ENCODE measurements at regions not wholly inside any gene's neighbourhood (a gene's known extent, or its start where the extent isn't known, plus 50 kb on each side); places are given as distances from the start of the nearest gene placed in this dataset.

DNA sequence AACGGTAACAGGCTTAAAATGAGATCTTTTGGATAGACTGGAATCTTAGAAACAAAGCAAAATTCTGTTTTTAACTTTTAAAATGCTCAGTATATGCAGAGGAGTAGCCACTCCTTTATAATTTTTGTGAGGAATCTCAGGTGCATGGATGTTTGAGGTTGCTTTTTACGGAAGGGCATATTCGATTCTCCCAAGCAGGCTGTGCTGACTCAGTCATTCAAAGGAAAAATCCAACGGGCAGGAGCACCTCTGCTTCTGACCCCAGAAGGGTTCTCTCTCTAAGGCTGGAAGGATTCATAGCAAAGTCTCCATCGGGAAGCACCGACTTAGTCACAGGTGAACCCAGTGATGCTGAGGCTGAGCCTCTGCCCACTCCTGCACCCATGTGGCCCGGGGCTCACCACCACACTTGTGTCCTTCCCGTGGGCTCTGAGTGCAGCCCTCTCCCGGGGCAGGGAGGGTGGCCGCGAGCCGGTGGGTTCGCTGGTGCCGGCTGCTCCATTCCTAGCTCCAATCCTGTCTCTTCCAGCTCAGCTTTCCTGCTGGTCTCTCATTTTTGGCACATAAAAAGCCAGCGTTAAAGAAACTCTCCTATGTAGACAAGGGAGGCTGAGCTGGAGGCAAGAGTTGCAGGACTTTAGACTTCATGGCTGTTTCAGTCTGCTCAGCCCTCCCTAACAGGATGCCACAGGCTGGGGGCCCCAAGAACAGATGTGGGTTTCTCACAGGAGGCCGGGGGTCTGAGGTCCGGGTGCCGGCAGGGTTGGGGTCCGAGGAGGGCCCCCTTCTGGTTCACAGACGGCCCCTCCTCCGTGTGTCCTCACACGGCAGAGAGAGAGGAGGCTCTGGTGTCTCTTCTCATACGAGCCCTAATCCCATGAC is 135.6 kb upstream of the LPCAT1 start:
- TF ChIP-seq MAX (IDR thresholded peaks at IDR 0.05) (no peak), NFIC (IDR thresholded peaks at IDR 0.05) (no peak), EP300 (IDR thresholded peaks at IDR 0.05; ENCODE audit: borderline replicate concordance) (no peak), TEAD4 (IDR thresholded peaks at IDR 0.05) (no peak), ZBTB7A (IDR thresholded peaks at IDR 0.05; ENCODE audit: low read depth) (no peak), TAF1 (IDR thresholded peaks at IDR 0.05; ENCODE audit: low read depth) (no peak), RAD21 (IDR thresholded peaks at IDR 0.05; ENCODE audit: low read depth) (no peak), USF1 (IDR thresholded peaks at IDR 0.05) (no peak), TCF12 (IDR thresholded peaks at IDR 0.05; ENCODE audit: low read depth) (no peak), EGR1 (IDR thresholded peaks at IDR 0.05) (no peak), CREB1 (IDR thresholded peaks at IDR 0.05; ENCODE audit: low read depth) (no peak), YY1 (IDR thresholded peaks at IDR 0.05; ENCODE audit: low read depth) (no peak)
- TF ChIP-seq, protein P1, sequence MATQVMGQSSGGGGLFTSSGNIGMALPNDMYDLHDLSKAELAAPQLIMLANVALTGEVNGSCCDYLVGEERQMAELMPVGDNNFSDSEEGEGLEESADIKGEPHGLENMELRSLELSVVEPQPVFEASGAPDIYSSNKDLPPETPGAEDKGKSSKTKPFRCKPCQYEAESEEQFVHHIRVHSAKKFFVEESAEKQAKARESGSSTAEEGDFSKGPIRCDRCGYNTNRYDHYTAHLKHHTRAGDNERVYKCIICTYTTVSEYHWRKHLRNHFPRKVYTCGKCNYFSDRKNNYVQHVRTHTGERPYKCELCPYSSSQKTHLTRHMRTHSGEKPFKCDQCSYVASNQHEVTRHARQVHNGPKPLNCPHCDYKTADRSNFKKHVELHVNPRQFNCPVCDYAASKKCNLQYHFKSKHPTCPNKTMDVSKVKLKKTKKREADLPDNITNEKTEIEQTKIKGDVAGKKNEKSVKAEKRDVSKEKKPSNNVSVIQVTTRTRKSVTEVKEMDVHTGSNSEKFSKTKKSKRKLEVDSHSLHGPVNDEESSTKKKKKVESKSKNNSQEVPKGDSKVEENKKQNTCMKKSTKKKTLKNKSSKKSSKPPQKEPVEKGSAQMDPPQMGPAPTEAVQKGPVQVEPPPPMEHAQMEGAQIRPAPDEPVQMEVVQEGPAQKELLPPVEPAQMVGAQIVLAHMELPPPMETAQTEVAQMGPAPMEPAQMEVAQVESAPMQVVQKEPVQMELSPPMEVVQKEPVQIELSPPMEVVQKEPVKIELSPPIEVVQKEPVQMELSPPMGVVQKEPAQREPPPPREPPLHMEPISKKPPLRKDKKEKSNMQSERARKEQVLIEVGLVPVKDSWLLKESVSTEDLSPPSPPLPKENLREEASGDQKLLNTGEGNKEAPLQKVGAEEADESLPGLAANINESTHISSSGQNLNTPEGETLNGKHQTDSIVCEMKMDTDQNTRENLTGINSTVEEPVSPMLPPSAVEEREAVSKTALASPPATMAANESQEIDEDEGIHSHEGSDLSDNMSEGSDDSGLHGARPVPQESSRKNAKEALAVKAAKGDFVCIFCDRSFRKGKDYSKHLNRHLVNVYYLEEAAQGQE (IDR thresholded peaks at IDR 0.05; ENCODE audit: low read depth), result no peak

- TF ChIP-seq NFIC (IDR thresholded peaks at IDR 0.05), result no peak
- TF ChIP-seq CREB1 (IDR thresholded peaks at IDR 0.05; ENCODE audit: low read depth), result no peak
- no peak for TF ChIP-seq MAX (IDR thresholded peaks at IDR 0.05)
These were observed 134.9 kb upstream of the LPCAT1 start for GRCh38 chr5:1658665-1659064.

GRCh38 chr5:1657161-1657741 is 133.5 kb upstream of the LPCAT1 start:
- TF ChIP-seq MAX (IDR thresholded peaks at IDR 0.05), result no peak
- TF ChIP-seq RAD21 (IDR thresholded peaks at IDR 0.05; ENCODE audit: low read depth), result no peak
- no peak for TF ChIP-seq USF1 (IDR thresholded peaks at IDR 0.05)
- no peak for TF ChIP-seq TCF12 (IDR thresholded peaks at IDR 0.05; ENCODE audit: low read depth)
- no peak for TF ChIP-seq TEAD4 (IDR thresholded peaks at IDR 0.05)
- no peak for TF ChIP-seq NFIC (IDR thresholded peaks at IDR 0.05)
- TF ChIP-seq, protein P1 (IDR thresholded peaks at IDR 0.05; ENCODE audit: low read depth), result no peak
- TF ChIP-seq TAF1 (IDR thresholded peaks at IDR 0.05; ENCODE audit: low read depth), result no peak
- no peak for TF ChIP-seq FOXM1 (IDR thresholded peaks at IDR 0.05; ENCODE audit: borderline replicate concordance, low read depth)
- no peak for TF ChIP-seq CEBPB (IDR thresholded peaks at IDR 0.05)

- TF ChIP-seq, protein P1 (IDR thresholded peaks at IDR 0.05; ENCODE audit: low read depth), result no peak
- TF ChIP-seq ZBTB7A (IDR thresholded peaks at IDR 0.05; ENCODE audit: low read depth) (no peak), CREB1 (IDR thresholded peaks at IDR 0.05; ENCODE audit: low read depth) (no peak), EGR1 (IDR thresholded peaks at IDR 0.05) (no peak), TAF1 (IDR thresholded peaks at IDR 0.05; ENCODE audit: low read depth) (no peak), TEAD4 (IDR thresholded peaks at IDR 0.05) (no peak), EP300 (IDR thresholded peaks at IDR 0.05; ENCODE audit: borderline replicate concordance) (no peak), YY1 (IDR thresholded peaks at IDR 0.05; ENCODE audit: low read depth) (no peak), FOXM1 (IDR thresholded peaks at IDR 0.05; ENCODE audit: borderline replicate concordance, low read depth) (no peak), USF1 (IDR thresholded peaks at IDR 0.05) (no peak), TCF12 (IDR thresholded peaks at IDR 0.05; ENCODE audit: low read depth) (no peak), CEBPB (IDR thresholded peaks at IDR 0.05) (no peak), MAX (IDR thresholded peaks at IDR 0.05) (no peak), RAD21 (IDR thresholded peaks at IDR 0.05; ENCODE audit: low read depth) (no peak), NFIC (IDR thresholded peaks at IDR 0.05) (no peak)
These were observed 132.7 kb upstream of the LPCAT1 start for GRCh38 chr5:1656271-1656975.
